NCI-H2107 (cell line): ENCODE measurements at regions not wholly inside any gene's neighbourhood (a gene's known extent, or its start where the extent isn't known, plus 50 kb on each side); places are given as distances from the start of the nearest gene placed in this dataset.
"Not testable (repeated sequence)": the region's sequence is repeated elsewhere in the genome, so short reads cannot be mapped to it uniquely, and the experiment has no call there.

ENCODE experiments used
- DNase-seq: peaks from one replicate; lab custom pipeline; 2025; lab: John Stamatoyannopoulos, UW

DNA sequence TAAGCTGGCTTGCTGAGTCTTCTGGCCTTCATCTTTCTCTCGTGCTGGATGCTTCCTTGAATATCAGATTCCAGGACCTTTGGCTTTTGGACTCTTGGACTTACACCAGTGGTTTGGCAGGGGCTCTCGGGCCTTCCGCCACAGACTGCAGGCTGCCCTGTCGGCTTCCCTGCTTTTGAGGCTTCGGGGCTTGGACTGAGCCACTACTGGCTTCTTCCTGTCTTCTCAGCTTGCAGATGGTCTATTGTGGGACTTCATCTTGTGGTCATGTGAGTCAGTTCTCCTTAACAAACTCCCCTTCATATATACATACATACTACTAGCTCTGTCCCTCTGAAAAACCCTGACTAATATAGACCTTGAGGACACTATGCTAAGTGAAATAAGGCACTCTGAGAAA, 78.3 kb upstream of the SSBP2 start:
- DNase-seq: no peak

- DNase-seq: no peak
These were observed 76.6 kb upstream of the SSBP2 start for GRCh38 chr5:81827500-81827899.

DNA sequence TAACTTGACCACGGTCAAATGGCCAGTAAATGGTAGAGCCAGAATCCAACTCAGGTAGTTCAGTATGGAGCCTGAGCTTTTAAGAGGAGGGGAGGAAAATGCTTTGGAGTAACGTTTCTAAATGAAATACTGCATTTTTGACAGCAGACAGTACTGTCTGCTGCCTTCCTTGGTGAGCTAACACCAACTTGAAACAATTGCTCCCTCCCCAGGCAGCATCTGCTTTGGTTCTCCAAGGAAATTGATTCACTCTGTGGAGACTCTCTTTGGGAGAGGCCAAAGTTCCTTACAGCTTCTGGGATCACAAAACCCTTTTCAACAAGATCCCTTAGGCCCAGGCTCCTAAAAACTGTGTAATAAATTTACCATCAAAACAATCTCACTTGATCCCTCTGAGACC, 75.2 kb upstream of the SSBP2 start:
- DNase-seq: no peak

GRCh38 chr5:81825237-81825636, 74.3 kb upstream of the SSBP2 start:
- peak; percentile 39 for DNase-seq

GRCh38 chr5:81823736-81824135, 72.8 kb upstream of the SSBP2 start:
- not testable (repeated sequence) for DNase-seq

- DNase-seq: no peak
These were observed 70.0 kb upstream of the SSBP2 start for GRCh38 chr5:81820863-81821262.

DNA sequence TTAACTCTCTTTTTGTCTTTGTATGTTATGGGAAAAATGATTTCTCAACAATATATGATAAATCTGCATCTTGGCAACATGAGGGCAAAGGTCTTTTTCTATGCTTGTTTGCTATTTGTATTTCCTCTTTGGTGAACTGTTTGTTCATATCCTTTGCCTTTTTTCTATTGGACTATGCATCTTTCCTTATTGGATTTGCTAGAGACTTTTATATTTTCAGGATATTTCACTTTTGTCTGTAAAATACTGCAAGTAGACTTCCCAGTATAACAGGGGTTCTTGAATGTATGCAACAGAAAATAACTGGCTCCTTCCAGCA, 69.4 kb upstream of the SSBP2 start:
- no peak for DNase-seq

DNA sequence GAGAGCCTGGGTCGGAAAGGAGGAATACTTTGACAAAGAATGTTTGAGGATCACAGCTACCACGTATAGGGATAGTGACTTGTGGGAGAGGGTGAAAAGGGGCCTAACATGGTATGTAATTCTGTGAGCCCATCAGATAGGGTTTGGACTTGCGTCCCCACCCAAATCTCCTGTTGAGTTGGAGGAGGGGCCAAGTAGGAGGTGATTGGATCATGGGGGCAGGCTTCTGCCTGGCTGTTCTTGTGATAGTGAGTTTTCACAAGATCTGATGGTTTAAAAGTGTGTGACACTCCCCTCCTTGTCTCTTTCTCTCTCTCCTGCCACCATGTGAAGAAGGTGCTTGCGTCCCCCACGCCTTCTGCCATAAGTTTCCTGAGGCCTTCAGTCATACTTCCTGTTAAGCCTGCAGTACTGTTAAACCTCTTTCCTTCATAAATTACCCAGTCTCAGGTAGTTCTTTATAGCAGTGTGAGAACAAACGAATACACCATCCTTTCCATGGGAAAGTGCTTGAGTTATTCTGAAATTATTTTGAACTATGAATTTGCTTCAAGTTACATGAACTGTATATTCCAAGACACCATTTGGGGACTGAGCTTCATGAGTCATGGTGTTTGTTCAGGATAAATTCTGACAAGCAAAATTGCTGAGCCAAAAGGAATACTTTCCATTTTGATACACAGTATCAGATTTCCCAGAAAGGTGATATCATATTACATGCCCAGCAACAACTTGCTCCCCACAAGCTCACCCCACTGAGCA, 68.8 kb upstream of the SSBP2 start:
- no peak for DNase-seq

- DNase-seq: no peak
These were observed 67.1 kb upstream of the SSBP2 start for GRCh38 chr5:81817980-81818379.

DNA sequence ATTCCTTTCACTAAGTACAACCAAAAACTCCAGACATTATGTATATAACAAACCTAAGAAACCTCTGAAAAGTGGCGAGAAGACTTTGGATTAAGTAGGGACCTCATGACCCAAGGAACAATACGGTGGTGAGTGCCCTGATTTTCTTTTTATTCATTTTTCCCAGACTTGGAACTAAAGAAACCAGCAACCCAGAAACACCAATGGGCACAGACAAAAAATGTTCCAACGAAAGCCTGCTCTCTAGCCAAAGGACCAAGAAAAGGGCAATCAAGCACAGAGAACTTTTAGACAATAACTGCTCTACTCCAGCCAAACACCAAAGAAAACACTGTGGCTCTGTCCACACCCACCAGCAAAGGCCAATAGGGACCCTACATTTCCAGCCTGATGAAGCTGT, 66.2 kb upstream of the SSBP2 start:
- DNase-seq: no peak

DNA sequence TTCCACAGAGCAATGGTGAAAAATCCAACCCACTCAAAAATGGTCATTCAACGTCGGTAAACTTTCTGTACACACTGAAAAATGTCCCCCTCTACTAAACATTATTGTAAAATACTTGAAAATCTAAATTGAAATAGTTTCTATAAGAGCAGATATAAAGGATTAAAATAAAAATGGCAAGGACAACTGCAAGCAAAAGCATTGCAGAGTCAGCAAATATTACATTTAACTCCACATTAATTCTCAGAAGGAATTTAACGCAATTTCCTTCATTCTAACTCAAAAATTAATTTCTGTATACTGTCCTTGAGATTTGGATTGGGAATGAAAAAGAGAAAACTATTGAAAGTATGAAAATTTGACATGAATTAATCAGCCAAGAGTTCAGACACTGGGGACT, 64.4 kb upstream of the SSBP2 start:
- no peak for DNase-seq

DNA sequence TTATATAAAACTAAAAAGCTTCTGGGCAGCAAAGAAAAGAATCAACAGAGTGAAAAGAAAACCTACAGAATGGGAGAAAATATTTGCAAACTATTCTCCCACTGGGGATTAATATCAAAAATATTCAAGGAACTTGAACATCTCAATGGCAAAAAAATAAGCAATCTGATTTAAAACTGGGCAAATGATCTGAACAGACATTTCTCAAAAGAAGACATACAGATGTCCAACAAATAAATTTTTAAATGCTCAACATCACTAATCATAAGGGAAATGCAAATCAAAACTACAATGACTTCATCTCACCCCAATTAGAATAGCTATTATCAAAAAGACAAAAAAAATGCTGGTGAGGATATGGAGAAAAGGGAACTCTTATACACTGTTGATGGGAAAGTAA, 57.2 kb upstream of the SSBP2 start:
- no peak for DNase-seq

DNA sequence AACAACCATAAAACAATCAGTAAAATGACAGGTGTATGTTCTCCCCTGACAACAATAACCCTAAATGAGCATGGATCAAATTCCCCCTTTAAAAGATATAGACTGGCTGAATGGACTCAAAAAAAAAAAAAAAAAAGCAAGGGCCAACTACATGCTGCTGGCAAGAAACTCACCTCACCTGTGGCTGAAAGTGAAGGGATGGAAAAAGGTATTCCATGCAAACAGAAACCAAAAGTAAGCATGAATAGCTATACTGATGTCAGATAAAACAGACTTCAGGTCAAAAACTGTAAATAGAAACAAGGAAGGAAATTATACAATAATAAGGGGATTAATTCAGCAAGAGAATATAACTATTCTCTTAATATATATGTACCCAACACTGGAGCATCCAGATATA, 54.2 kb upstream of the SSBP2 start:
- no peak for DNase-seq

- no peak for DNase-seq
These were observed 52.9 kb upstream of the SSBP2 start for GRCh38 chr5:81803812-81804211.

DNA sequence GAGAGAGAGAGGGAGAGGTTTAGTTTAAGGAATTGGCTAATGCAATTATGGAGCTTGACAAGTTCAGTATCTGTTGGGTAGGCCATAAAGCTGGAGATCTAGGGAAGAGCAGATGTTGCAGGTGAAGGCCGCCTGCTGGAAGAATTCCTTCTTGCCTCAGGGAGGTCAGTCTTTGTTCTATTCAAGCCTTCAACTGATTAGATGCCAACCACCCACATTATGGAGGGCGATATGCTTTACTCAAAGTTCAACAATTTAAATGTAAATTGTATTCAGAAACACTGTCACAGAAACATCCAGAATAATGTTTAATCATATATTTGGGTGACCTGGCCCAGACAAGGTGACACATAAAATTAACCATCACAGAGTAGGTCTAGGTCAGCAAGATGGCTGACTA, 51.7 kb upstream of the SSBP2 start:
- no peak for DNase-seq

GRCh38 chr5:81802020-81802419, 51.1 kb upstream of the SSBP2 start:
- no peak for DNase-seq

DNA sequence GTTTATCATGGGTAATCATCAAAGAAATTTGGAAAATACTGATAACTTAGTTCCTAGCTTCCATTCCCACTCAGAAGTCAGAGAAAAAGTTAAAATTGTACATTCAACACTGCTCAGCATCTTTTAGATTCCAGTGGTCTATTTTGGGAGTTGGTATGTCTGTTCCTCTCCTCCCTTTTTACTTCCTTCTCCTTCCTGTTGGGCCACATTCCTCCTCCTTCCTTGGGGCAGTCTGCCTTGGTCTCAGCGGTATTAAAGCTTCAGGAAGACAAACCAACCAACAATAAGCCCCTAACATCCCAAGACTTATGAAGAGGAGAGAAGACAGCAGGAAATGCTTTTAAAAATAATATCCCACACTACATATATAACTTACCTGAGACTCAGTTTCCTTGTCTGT, 49.9 kb upstream of the SSBP2 start:
- no peak for DNase-seq
